GM21423 (cell line): ENCODE measurements at regions not wholly inside any gene's neighbourhood (a gene's known extent, or its start where the extent isn't known, plus 50 kb on each side); places are given as distances from the start of the nearest gene placed in this dataset.

Experiments
- ATAC-seq: cut with Tn5 transposase; IDR thresholded peaks from one replicate; pipeline ENCODE4 v1.9.1; 2021; ENCODE audit warnings: mild to moderate bottlenecking, moderate library complexity; ENCODE audit not compliant: unreplicated experiment

DNA sequence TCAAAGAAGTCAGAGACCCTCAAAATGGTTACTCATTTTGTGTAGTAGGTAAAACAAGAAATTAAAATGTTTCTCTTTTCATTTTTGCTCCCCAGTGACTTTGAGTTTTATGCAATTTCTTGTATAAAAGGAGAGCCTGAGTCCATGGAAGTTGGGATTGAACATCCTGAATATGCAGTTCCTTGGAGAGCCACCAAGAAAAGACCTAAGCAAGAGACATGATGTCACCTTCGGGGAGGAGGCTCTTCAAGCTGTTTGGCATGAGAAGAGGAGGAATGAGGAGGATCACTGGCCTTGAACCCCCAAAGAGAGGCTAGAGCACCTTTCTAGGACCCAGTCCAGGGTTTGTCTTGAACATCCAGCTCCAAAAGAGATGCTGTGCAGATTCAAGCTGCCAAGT is 62.3 kb upstream of the CALM2 start:
- ATAC-seq, result no peak

- ATAC-seq, result no peak
Observed at GRCh38 chr2:47237375-47238334, 61.3 kb upstream of the CALM2 start.

- no peak for ATAC-seq
Observed at GRCh38 chr2:47236503-47237215, 60.3 kb upstream of the CALM2 start.

DNA sequence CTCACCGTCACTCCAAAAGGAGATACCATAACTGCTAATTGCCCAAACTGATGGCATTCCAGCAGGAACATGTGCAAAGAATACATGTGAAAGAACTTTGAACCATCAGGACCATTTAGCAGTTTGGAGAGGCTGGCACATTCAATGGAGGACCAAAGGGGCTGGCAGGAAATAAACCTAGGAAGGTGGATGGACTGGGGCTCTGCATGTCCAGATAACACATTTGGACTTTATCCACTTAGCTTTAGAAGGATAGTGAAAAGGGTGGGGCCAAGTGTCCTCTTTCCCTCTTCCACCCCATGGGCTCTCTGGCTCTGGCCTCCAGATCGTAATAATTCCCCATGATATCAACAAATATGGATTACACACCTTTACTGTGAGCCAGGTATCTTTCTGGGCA is 58.8 kb upstream of the CALM2 start:
- no peak for ATAC-seq

DNA sequence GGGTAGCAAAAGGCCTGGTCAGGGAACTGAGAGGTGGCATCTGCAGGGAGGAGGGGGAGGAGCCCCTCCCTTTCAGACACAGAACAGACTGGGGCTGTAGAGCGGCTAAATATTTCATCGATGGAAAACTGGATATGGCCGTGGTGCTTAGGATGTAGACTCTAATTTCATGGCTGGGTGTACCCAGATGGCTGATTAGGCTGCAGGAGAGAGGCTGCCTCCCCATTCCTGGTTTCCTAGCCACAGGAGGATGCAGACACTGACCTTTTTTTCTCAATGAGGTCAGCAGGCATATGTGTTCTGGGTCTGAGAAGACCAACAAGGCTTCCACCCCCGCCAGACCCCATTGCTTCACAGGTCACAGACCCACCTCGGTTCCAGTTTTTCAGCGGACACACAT is 58.1 kb upstream of the CALM2 start:
- no peak for ATAC-seq

DNA sequence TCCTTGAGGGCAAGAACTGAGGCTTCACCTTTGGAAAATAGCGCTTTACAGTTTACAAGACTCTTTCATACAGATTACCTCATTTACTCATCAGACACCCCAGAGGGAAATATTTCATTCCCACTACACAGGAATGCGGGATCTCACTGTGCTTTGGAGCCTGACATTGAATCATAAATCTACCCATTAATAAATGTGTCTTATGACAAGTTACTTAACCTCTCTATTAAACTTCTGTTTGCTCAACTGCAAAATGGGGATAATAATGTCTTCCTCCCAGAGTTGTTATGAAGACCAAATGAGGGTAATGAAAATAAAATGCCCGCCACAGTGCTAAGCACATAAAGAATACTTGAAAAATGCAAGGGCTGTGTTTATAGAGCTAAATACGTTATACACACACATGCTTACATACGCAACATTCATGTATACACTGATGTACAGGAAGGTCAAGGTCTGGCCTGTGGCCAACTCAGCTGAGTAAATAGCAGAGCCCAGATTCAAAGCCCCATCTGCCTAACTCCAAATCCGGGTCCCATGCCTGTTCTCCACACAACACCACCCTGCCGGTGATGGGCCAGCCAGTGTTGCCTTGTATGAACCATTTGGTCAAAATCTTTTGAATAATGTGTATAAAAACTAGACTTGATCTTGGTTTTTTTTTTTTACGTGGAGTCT is 56.6 kb upstream of the CALM2 start:
- ATAC-seq, result no peak

DNA sequence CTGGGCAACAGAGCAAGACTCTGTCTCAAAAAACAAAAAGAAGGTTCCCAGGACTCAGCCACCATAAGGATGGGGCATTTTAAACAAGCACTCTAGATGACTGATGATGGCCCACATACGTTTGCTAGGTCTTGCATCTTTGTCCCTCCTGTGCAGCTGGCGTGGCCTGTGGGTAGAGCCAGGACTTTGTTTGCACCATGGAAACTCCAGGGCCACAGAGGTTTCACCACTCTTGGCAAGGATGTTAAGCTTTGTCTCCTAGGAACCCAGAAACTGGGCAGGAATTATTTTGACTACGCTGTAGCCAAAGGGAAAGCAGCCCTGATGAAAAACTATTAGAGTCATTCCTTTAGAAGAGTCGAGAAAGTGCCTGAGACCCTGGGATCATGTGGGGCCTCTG is 54.1 kb upstream of the CALM2 start:
- no peak for ATAC-seq

DNA sequence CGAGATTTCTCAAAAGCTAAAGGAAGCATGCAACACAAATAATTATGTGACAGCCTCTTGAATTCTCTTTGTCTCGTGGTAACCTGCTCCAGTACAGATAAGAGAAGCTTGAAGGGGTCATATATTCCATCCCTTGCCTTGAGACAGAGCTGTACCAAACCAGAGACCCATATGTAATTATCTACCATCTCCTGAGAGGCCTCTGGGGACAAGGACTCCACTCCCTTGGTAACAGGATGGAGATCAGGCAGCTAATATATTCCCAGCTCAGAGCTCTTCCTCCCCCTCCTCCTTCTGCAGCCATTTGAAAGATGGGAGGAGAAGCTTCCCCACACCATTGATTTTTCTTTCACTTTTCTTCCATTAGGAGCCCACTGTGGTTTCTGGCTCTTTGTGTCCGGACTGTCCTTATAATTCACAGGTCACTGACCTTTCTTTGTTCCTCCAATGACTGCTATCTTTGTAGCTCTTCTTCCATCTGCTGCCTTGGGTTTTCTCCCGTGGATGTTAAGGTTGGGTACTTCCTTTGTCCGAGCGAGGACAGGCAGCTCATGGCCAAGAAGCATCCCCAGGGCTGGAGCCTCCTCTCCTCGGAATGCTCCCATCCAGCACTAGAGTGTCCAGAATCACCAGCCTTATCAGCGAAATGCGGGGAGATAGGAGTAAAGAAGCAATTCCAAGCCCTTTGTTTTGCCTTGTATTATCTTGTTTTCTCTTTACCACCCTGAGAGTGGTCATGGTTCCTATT is 51.4 kb upstream of the CALM2 start:
- ATAC-seq, result no peak

GRCh38 chr2:47226923-47227220 is 50.6 kb upstream of the CALM2 start:
- no peak for ATAC-seq

GRCh38 chr2:47226132-47226922 is 50.0 kb upstream of the CALM2 start:
- no peak for ATAC-seq
